ENCODE measurements at regions not wholly inside any gene's neighbourhood (a gene's known extent, or its start where the extent isn't known, plus 50 kb on each side); places are given as distances from the start of the nearest gene placed in this dataset.

DNA sequence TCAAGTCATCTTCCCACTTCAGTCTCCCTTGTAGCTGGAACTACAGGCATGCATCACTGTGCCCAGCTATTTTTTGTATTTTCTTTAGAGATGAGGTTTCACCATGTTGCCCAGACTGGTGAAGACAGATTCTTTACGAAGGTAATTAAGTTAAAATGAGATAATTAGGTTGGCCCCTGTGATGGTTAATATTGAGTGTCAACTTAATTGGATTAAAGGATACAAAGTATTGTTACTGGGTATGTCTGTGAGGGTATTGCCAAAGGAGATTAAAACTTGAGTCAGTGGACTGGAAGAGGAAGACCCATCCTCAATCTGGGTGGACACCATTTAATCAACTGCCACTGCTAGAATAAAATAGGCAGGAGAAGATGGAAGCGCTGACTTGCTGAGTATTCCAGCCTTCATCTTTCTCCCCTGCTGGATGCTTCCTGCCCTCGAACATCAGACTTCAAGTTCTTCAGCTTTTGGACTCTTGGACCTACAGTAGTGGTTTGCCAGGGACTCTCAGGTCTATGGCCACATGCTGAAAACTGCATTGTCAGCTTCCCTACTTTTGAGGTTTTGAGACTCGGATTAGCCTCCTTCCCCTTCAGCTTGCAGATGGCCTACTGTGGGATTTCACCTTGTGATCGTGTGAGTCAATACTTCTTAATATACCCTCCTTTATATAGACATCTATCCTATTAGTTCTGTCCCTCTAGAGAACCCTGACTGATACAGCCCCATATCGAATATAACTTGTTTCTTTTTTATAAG is 269.1 kb downstream of the TMX3 start:
- Mint-ChIP-seq H3K4me3 (no peak overlapping the region), H3K4me1 (ENCODE audit: low read depth) (peaks cover 55% of the 10 kb centered on the region), H3K9me3 (peaks cover 3% of the 10 kb centered on the region; the same call in 1 of the 2 replicates), H3K27ac (peak overlapping the region; percentile 90; the same call in 1 of the 2 replicates), H3K27me3 (ENCODE audit: insufficient read depth) (no peaks in the 10 kb centered on the region; the same call in 1 of the 2 replicates), H3K36me3 (ENCODE audit: low read depth) (peaks cover 20% of the 10 kb centered on the region)
- DNase-seq: no peak
- TF ChIP-seq, protein P1, sequence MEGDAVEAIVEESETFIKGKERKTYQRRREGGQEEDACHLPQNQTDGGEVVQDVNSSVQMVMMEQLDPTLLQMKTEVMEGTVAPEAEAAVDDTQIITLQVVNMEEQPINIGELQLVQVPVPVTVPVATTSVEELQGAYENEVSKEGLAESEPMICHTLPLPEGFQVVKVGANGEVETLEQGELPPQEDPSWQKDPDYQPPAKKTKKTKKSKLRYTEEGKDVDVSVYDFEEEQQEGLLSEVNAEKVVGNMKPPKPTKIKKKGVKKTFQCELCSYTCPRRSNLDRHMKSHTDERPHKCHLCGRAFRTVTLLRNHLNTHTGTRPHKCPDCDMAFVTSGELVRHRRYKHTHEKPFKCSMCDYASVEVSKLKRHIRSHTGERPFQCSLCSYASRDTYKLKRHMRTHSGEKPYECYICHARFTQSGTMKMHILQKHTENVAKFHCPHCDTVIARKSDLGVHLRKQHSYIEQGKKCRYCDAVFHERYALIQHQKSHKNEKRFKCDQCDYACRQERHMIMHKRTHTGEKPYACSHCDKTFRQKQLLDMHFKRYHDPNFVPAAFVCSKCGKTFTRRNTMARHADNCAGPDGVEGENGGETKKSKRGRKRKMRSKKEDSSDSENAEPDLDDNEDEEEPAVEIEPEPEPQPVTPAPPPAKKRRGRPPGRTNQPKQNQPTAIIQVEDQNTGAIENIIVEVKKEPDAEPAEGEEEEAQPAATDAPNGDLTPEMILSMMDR (IDR thresholded peaks at IDR 0.05): no peak

DNA sequence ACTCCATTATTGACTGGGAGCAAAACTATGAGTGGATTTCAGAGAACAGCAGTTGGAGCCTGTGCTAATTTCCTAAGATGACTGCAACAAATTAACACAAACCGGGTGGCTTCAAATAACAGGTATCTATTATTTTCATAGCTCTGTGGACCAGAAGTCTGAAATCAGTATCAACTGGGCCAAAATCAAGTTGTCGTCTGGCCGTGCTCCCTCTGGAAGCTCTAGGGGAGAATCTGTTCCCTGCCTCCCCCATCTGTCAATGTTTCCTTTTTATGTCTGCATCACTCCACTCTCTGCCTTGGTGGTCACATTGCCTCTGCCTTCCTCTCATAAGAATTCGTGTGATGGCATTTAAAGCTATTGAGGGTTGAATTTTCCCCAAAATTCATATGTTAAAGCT is 269.8 kb downstream of the TMX3 start:
- peaks cover 3% of the 10 kb centered on the region; the same call in 1 of the 2 replicates for H3K9me3 Mint-ChIP-seq
- H3K36me3 Mint-ChIP-seq (ENCODE audit: low read depth): peaks cover 25% of the 10 kb centered on the region
- no peak overlapping the region for H3K4me3 Mint-ChIP-seq
- H3K4me1 Mint-ChIP-seq (ENCODE audit: low read depth): peaks cover 56% of the 10 kb centered on the region
- TF ChIP-seq, protein P1 (IDR thresholded peaks at IDR 0.05): no peak
- no peak for DNase-seq
- H3K27me3 Mint-ChIP-seq (ENCODE audit: insufficient read depth): no peaks in the 10 kb centered on the region; the same call in 1 of the 2 replicates
- H3K27ac Mint-ChIP-seq: no peak overlapping the region

DNA sequence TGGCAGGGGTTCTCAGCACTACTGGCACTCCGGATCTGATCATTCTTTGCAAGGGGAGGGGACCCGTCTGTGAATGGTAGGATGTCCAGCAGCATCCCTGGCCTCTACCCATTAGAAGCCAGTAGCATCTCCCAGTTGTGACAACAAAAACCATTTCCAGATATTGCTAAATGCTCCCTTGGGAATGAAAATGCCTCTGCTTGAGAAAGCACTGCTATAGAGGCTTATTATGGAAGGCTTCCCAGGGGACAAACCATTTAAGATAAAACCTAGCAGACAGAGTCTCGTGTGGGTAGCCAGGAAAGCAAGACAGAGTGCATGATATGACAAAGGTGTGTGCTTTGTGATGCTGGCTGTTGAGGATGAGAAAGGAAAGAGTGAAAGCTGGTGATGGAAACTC is 273.7 kb downstream of the TMX3 start:
- Mint-ChIP-seq H3K27ac (no peak overlapping the region), H3K27me3 (ENCODE audit: insufficient read depth) (no peaks in the 10 kb centered on the region; the same call in 1 of the 2 replicates), H3K4me3 (no peak overlapping the region), H3K36me3 (ENCODE audit: low read depth) (peaks cover 45% of the 10 kb centered on the region), H3K4me1 (ENCODE audit: low read depth) (peaks cover 51% of the 10 kb centered on the region), H3K9me3 (peaks cover 15% of the 10 kb centered on the region)
- no peak for DNase-seq
- TF ChIP-seq, protein P1 (IDR thresholded peaks at IDR 0.05): no peak

DNA sequence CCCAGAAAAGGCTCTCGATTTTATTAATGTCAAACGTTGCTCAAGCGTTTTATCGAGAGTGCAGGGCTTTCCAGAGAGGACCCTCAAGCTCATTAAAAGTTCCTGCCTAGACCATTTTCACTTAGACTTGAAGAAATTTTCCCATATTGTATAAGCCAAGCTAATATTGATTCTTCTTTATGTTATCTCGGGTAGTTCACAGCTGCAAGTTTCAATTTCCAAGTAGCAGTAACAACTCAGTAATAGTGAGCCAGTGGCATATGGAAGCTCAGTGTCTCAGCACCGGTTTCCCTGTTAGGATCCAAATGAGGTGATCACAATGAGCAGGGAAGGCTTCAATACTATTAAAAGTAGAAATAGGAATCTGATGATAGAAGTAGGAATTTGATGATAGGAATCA is 274.5 kb downstream of the TMX3 start:
- no peak for DNase-seq
- Mint-ChIP-seq H3K27me3 (ENCODE audit: insufficient read depth) (no peaks in the 10 kb centered on the region; the same call in 1 of the 2 replicates), H3K4me1 (ENCODE audit: low read depth) (peaks cover 54% of the 10 kb centered on the region), H3K9me3 (peaks cover 20% of the 10 kb centered on the region), H3K36me3 (ENCODE audit: low read depth) (peaks cover 44% of the 10 kb centered on the region), H3K27ac (peak overlapping the region; percentile 49; the same call in 1 of the 2 replicates), H3K4me3 (no peak overlapping the region)
- TF ChIP-seq, protein P1 (IDR thresholded peaks at IDR 0.05): no peak

DNA sequence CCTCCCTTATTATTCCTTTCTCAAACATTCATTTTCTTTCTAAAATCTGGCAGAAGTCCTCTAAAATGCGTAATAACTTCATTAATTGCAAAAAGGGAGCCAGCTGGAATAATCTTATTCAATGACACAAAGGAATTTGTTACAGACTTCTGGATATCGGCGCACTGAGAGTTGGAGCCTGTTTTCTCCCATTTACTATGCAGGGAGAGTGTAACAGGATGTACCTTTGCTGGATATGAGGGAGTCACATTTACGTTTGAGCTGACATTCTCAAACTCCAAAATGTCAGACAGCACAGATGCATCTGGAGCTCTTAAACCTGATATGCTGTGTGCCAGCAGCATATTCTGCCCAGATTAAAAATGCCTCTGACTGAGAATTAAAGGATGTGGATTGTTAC is 275.3 kb downstream of the TMX3 start:
- peaks cover 61% of the 10 kb centered on the region for H3K4me1 Mint-ChIP-seq (ENCODE audit: low read depth)
- H3K4me3 Mint-ChIP-seq: peak overlapping the region; percentile 42; the same call in 1 of the 2 replicates
- peaks cover 19% of the 10 kb centered on the region for H3K9me3 Mint-ChIP-seq
- no peak for DNase-seq
- peak overlapping the region; percentile 85 for H3K27ac Mint-ChIP-seq
- no peaks in the 10 kb centered on the region; the same call in 1 of the 2 replicates for H3K27me3 Mint-ChIP-seq (ENCODE audit: insufficient read depth)
- TF ChIP-seq, protein P1 (IDR thresholded peaks at IDR 0.05): no peak
- peaks cover 41% of the 10 kb centered on the region for H3K36me3 Mint-ChIP-seq (ENCODE audit: low read depth)

Data from HFFc6 (cell line).